Tibial nerve (tissue), 4 donors: ENCODE measurements at regions not wholly inside any gene's neighbourhood (a gene's known extent, or its start where the extent isn't known, plus 50 kb on each side); places are given as distances from the start of the nearest gene placed in this dataset.

Experiments used
- DNase-seq, 2 donors: peaks; one replicate each; pipeline ENCODE4 v3.0.0-alpha.2; 2019; ENCODE audit warnings: low spot score in 2 of 2
- H3K27ac ChIP-seq, 4 donors: fragments of 200-600 bp; sonication (generic) in 3 of 4; one replicate each; pipeline ENCODE4 v1.5.1; 2017 to 2019; ENCODE audit warnings: mild to moderate bottlenecking in 1 of 4
- H3K27me3 ChIP-seq, 2 donors: fragments of 200-600 bp; sonication (generic) in 1 of 2; one replicate each; pipeline versions ENCODE4 v1.5.1 to v1.6.0; 2017 to 2019
- H3K36me3 ChIP-seq, 3 donors: fragments of 200-600 bp; sonication (generic); one replicate each; pipeline ENCODE4 v1.5.1; 2018 to 2019
- H3K4me1 ChIP-seq, 4 donors: fragments of 200-600 bp; sonication (generic) in 3 of 4; one replicate each; pipeline ENCODE4 v1.5.1; 2017 to 2019
- H3K4me3 ChIP-seq, 4 donors: fragments of 200-600 bp; sonication (generic) in 3 of 4; one replicate each; pipeline ENCODE4 v1.5.1; 2017 to 2019; ENCODE audit warnings: mild to moderate bottlenecking in 1 of 4, moderate library complexity in 1 of 4
- H3K9me3 ChIP-seq, 4 donors: fragments of 200-600 bp; sonication (generic) in 3 of 4; one replicate each; pipeline ENCODE4 v1.5.1; 2017 to 2019
- EP300 ChIP-seq, 2 donors: sonication (generic); formaldehyde crosslinking; IDR thresholded peaks; one replicate each; pipeline ENCODE4 v1.6.1; 2017; ENCODE audit warnings: antibody characterized with exemption in 2 of 2, mild to moderate bottlenecking in 1 of 2
- POLR2A ChIP-seq, 2 donors: fragments of 450-650 bp; IDR thresholded peaks; one replicate each; pipeline ENCODE4 v1.6.1; 2017; ENCODE audit warnings: antibody characterized with exemption in 2 of 2, mild to moderate bottlenecking in 2 of 2, moderate library complexity in 2 of 2
- WGBS, 2 donors: methylation state at CpG; one replicate each; pipeline ENCODE4 v1.1.5; 2018; 5-methylcytosine and 5-hydroxymethylcytosine counted together
- TF ChIP-seq, protein P1 (sequence below), 5 experiments: fragments of 200-600 bp in 3 of 5; fragments of 450-650 bp in 2 of 5; sonication (generic) in 3 of 5; IDR thresholded peaks; one replicate each; pipeline ENCODE4 v1.5.1; 2016 to 2019; ENCODE audit warnings: antibody characterized with exemption in 5 of 5, mild to moderate bottlenecking in 3 of 5, moderate library complexity in 2 of 5

DNA sequence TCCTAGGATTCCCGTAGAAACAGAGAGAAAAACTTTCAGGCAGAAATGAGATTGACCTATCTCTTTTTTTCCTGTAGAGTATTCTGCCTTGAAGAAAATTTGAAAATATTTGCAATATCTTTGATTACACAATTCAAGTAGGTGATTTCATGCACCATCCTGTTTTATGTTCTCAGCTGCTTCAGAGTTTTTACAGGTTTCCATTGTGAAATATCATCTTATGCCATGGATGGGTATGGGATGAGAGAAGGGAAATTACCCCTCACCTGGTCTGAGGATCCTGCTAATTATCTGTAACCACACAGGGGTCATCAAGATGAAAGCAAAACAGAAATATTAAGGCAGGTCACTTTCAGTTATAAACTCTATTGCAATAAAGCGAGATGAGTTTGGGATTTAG lies 264.8 kb downstream of the TXNL1 start:
- H3K4me3 ChIP-seq: no peak overlapping the region
- H3K27me3 ChIP-seq: no peaks in the 10 kb centered on the region
- H3K27ac ChIP-seq: no peak overlapping the region
- peaks cover 0 to 5% (median 0%) of the 10 kb centered on the region in 4 donors for H3K4me1 ChIP-seq
- H3K36me3 ChIP-seq: no peaks in the 10 kb centered on the region
- DNase-seq: no peak
- WGBS, 2 donors: 84 to 89% methylated on average over 2 of the region's 2 CpGs
- no peaks in the 10 kb centered on the region for H3K9me3 ChIP-seq
- TF ChIP-seq, protein P1, sequence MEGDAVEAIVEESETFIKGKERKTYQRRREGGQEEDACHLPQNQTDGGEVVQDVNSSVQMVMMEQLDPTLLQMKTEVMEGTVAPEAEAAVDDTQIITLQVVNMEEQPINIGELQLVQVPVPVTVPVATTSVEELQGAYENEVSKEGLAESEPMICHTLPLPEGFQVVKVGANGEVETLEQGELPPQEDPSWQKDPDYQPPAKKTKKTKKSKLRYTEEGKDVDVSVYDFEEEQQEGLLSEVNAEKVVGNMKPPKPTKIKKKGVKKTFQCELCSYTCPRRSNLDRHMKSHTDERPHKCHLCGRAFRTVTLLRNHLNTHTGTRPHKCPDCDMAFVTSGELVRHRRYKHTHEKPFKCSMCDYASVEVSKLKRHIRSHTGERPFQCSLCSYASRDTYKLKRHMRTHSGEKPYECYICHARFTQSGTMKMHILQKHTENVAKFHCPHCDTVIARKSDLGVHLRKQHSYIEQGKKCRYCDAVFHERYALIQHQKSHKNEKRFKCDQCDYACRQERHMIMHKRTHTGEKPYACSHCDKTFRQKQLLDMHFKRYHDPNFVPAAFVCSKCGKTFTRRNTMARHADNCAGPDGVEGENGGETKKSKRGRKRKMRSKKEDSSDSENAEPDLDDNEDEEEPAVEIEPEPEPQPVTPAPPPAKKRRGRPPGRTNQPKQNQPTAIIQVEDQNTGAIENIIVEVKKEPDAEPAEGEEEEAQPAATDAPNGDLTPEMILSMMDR (IDR thresholded peaks at IDR 0.05): no peak
- TF ChIP-seq EP300 (IDR thresholded peaks at IDR 0.05) (no peak), POLR2A (IDR thresholded peaks at IDR 0.05) (no peak)

DNA sequence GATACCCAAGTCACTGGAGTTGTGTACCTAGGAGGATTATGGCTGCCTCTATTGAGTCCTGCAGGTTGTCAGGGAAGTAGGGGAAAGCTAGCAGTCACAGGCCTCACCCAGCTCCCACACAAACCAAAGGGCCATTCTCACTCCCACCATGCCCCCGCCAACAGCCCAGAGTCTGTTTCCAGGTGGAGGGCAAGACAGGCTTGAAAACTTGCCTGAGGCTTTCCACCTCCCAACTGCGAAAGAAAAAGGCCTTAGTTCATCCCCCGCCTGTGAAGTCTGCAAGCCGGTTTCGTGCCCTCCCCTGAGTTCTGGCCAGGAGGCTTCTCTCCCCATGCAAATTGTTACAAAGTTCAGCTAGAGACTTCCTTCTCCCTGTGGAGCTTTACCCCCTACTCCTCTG lies 270.3 kb downstream of the TXNL1 start:
- Histone ChIP-seq H3K27ac (no peak overlapping the region), H3K27me3 (no peaks in the 10 kb centered on the region), H3K36me3 (no peaks in the 10 kb centered on the region), H3K9me3 (peaks cover 0 to 1% (median 0%) of the 10 kb centered on the region in 4 donors), H3K4me3 (no peak overlapping the region), H3K4me1 (no peaks in the 10 kb centered on the region)
- no peak for DNase-seq
- TF ChIP-seq EP300 (IDR thresholded peaks at IDR 0.05): no peak
- no peak for TF ChIP-seq POLR2A (IDR thresholded peaks at IDR 0.05)
- TF ChIP-seq, protein P1 (IDR thresholded peaks at IDR 0.05): no peak
- WGBS, 2 donors: 94 to 97% methylated on average over 5 of the region's 5 CpGs

- Histone ChIP-seq H3K4me3 (no peak overlapping the region), H3K9me3 (peaks cover 0 to 22% (median 3%) of the 10 kb centered on the region in 4 donors), H3K4me1 (no peaks in the 10 kb centered on the region), H3K27me3 (no peaks in the 10 kb centered on the region), H3K27ac (no peak overlapping the region), H3K36me3 (no peaks in the 10 kb centered on the region)
- no peak for DNase-seq
- WGBS, 2 donors: 86 to 90% methylated on average over 5 of the region's 5 CpGs
- TF ChIP-seq EP300 (IDR thresholded peaks at IDR 0.05): no peak
- TF ChIP-seq POLR2A (IDR thresholded peaks at IDR 0.05): no peak
- TF ChIP-seq, protein P1 (IDR thresholded peaks at IDR 0.05): no peak
Measured at GRCh38 chr18:56358608-56359280, 279.6 kb downstream of the TXNL1 start.

- WGBS, 2 donors: 94 to 95% methylated on average over 2 of the region's 2 CpGs
- TF ChIP-seq, protein P1 (IDR thresholded peaks at IDR 0.05): no peak
- TF ChIP-seq EP300 (IDR thresholded peaks at IDR 0.05) (no peak), POLR2A (IDR thresholded peaks at IDR 0.05) (no peak)
Measured at GRCh38 chr18:56353663-56354260, 284.6 kb downstream of the TXNL1 start.

DNA sequence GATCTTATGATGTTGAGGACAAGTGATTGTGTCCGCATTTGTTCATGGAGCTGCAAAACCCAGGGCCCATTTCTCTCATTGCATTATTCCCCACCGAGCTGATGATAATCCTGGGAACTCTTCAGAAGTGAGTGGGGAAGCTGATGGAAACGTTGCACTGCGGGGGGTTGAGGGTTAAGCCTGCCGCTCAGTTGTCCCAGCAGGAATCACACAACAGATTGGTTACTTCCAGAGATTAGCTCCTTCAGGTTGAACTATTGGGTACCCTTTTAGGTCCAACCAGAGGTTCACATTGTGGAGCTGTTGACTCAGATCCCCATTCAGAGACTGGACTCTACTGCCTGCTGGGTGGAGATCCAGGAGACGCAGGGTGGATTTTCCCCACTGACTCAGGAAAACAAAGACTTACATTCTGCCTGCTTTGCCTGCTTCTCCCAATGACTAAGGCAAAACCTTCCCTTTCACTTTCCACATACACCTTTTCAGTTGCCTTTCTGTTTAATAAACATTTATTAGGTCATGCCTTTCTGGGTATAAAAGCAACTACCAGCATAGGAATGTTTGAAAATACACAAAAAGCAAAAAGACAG lies 286.4 kb downstream of the TXNL1 start:
- H3K4me1 ChIP-seq: no peaks in the 10 kb centered on the region
- no peak overlapping the region for H3K27ac ChIP-seq
- DNase-seq: no peak
- no peak overlapping the region for H3K4me3 ChIP-seq
- no peaks in the 10 kb centered on the region for H3K36me3 ChIP-seq
- H3K9me3 ChIP-seq: no peaks in the 10 kb centered on the region
- no peaks in the 10 kb centered on the region for H3K27me3 ChIP-seq
- WGBS, 2 donors: 65 to 80% methylated on average over 6 of the region's 6 CpGs
- TF ChIP-seq POLR2A (IDR thresholded peaks at IDR 0.05): no peak
- no peak for TF ChIP-seq EP300 (IDR thresholded peaks at IDR 0.05)
- TF ChIP-seq, protein P1 (IDR thresholded peaks at IDR 0.05): no peak

More at GRCh38 chr18:56353663-56354260, 284.6 kb downstream of the TXNL1 start:
- H3K27ac ChIP-seq: no peak overlapping the region
- no peaks in the 10 kb centered on the region for H3K4me1 ChIP-seq
- H3K4me3 ChIP-seq: no peak overlapping the region
- no peaks in the 10 kb centered on the region for H3K27me3 ChIP-seq
- no peaks in the 10 kb centered on the region for H3K9me3 ChIP-seq
- H3K36me3 ChIP-seq: no peaks in the 10 kb centered on the region
- no peak for DNase-seq
